GM21576 (cell line): ENCODE measurements at regions not wholly inside any gene's neighbourhood (a gene's known extent, or its start where the extent isn't known, plus 50 kb on each side); places are given as distances from the start of the nearest gene placed in this dataset.

Experiments
- ATAC-seq: cut with Tn5 transposase; IDR thresholded peaks from one replicate; pipeline ENCODE4 v1.9.1; 2021; ENCODE audit warnings: mild to moderate bottlenecking, moderate library complexity; ENCODE audit not compliant: unreplicated experiment

DNA sequence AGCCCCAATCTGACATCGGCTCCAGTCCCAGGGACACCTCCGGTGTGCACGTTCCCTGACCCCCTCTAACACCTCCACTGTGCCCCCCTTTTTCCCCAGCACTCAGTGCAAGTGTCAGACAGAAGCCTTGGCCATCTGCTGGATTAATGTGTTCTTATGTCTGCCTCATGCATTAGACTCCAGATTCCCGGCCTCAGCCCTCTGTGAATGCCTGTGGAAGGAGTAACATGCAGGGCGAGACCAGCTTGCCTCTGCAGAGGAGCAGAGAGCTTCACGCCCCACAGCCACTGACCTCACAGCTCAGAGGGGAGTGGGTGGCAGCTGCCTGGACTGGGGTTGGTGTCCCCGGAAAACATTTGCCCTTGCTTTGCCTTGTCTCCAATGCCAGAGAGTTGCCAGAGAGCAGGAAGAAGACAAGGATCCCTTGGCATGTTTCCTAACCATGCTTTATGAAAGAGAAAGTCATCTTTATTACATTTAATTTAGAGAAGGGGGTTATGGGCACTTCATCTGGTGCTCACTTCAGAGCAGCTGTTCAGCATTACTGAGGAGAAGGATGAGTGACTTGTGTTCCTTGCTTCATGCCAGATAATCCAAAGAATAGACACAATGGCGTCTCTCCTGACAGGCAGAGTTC lies 91.6 kb upstream of the CXCL12 start:
- no peak for ATAC-seq

DNA sequence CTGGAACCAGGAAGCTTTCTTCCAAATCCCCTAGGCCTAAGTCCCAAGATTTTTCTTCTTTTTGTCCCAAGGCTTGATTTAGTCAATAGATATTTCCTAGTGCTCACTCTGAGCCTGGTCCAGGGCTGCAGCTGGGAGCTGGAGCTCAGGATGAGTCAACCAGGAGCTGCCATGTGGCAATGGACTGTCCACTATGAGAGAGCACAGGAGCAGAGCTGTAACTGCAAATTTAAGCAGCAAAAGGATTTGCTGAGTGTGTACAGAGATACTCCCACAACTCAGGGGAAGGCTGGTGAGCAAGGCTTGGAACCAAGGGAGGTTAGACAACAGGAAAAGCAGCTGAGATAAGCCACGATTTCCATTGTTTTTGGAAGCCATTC lies 92.1 kb upstream of the CXCL12 start:
- no peak for ATAC-seq

DNA sequence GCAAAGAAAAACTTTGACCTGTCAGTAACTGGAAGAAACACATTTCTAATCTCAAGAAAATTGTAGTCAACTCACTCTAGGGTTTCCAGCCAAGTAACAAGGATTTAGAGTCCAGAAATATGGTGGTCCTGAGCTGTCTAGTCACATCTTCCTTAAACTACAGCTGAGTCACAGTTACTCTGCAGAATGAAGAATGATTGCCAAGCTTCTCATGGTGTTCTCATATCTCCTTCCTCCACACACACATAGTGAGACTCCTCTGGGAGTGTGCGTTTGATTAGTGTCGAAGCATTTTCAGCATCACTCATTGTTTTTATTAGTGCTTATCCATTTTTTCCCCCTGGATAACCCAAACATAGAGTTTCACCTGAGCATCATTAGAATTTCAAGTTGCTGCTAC lies 93.1 kb upstream of the CXCL12 start:
- no peak for ATAC-seq

DNA sequence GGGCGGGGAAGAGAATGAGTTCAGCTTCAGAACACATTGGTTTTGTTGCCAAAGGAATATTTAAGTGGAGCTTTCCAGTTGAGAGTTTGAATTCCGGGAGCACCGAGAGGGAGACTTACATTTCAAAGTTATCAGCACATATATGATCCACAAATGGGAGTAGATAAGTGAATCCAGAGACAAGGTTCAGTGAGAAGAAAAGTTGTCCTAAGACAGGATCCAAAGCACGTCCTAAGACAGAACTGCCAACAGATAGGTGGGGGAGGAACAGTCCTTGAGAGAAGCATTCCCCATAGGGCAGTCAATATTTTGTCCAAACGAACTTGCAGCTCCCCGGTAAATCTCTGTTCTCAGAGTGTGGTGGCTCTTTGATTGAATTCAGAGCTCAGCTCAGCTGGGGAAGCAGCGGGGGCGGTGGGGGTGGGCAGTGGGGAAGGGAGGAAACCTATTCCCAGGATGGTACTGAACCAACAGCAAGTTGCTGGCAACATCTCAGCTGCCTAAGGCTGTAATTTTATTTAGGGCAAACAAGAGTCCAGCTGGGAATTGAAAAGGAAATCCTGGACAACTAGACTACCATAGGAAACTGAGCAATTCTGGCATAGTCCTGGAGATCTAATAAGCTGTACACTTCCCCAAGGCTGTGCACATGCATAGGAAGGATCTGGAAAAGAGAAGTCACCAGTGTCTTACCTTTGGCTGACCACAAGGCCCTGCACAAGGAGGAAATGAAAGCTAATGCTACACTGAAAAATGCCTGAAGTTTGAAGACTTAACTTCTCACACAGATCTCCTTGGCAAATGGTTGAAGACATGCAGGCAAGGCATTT lies 94.2 kb upstream of the CXCL12 start:
- ATAC-seq = no peak

DNA sequence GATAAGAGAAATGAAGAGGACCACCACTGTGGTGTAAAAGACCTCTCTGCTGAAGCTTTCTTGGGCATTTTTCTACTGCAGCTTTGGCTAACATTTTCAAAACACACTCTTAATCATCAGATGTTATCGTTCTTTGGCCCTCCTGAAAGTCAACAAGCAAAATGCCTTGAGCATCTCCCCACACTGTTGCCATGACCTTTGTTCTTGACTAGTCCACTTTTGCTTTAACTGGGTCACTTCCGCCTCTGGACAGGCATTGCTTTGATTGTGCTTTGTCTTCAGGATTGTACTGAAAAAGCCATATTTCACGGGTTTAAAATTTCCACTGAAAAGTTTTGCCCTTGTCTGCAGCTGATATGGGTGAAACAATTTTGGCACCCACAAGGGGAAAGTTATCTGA lies 107.8 kb upstream of the CXCL12 start:
- ATAC-seq = no peak

DNA sequence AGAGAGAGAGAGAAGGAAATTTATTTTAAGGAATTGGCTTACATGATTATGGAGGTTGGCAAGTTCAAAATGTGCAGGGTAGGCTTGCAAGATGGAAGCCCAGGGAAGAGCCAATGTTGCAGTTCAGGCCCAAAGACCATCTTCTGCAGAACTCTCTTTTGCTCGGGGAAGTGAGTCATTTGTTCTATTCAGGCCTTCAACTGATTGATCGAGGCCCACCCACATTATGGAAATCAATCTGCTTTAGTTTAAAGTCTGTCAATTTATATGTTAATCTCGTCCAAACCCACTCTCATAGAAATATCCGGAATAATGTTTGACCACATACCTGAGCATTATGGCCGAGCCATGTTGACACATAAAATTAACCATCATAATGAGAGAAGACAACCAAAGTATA lies 113.3 kb upstream of the CXCL12 start:
- ATAC-seq = no peak

DNA sequence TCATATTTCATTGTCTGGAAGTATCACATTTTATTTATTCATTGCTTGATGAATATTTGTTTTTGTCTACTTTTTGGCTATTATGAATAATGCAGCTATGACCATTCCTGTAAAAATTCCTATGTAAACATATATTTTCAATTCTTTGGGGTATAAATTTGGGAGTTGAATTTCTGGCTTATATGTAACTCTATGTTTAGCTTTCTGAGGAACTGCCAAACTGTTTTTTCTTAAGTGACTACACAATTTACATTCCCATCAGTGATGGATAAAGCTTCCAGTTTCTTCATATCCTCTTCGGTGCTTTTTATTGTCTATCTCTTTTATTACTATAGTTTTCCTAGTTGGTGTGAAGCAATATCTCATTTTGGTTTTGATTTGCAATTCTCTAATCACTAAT lies 115.6 kb upstream of the CXCL12 start:
- ATAC-seq = no peak

DNA sequence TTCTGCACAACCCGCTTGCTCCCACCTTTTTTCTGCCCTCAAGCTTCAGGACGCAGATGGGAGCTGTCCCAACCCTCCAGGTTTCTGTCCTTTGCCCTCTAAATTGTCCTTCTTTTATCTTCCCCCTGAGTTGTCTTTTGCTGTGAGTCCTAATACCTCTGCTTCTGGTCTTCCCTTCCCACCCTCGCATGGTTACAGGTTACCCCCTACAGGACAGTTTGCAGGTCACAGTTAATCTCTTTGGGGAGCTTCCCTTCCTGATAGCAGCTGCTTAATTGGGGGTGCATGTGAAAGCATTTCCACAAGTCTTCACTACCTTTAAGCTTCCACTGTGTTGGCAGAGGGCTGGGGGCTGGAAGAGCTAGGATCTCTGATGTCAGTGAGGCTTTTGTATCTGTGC lies 121.5 kb upstream of the CXCL12 start:
- ATAC-seq = no peak

DNA sequence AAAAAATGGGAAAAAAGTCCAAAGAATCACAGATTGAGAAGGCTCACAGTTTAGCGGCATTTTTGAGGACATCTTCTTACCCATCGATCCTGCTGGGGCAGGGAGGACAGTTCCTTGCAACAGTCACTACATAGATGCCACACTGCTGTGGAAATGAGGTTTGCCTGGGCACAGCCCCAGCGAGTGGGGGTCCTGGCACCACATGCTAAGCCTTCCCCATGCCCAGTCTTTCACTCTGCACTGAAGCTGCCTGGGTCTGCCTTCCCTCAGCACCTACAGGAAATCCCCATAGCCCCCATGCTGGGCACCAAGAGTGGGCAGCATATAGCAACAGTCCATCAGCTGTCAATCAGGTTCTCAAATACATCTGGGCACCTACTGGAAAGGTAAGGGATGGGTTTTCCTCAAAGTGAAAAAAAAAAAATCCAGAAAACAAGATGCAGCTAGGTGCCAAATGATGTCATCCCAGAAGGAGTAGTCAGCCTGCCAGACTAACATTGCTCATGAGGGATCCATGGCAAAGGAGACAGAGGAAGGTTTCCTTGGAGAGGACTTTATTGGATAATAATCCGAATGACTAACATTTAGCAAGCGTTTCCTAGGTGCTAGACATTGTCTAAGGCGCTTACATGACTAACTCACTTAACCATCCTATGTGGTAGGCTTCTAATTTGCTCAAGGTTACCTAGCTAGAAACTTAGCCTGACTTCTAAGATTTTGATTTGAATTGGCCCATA lies 125.7 kb upstream of the CXCL12 start:
- no peak for ATAC-seq

DNA sequence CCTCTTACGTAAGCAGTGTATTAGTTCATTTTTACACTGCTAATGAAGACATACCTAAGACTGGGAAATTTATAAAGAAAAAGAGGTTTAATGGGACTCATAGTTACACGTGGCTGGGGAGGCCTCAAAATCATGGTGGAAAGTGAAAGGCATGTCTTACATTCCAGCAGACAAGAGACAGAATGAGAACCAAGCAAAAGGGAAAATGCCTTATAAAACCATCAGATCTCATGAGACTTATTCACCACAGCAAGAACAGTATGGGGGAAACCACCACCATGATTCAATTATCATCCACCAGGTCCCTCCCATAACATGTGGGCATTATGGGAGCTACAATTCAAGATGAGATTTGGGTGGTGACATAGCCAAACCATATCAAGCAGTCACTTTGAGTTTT lies 126.3 kb upstream of the CXCL12 start:
- no peak for ATAC-seq

DNA sequence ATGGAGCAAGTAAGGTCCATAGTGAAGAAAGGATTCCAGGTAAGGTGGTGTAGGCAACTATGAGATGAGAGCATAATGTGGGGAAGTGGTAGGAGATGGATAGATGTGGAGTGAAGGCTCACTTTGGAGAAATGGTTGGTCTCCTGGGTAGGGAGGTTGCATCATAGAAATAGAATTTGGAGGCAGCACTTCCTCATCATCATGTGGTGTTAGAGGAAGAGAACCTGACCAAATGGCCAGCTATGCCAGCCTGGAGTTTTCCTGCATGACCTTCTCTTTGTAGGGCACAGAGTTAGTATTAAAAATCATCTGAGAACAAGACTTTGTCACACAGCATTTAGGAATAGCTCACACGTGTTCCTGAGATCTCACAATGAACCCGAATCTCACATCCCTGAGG lies 126.7 kb upstream of the CXCL12 start:
- no peak for ATAC-seq

DNA sequence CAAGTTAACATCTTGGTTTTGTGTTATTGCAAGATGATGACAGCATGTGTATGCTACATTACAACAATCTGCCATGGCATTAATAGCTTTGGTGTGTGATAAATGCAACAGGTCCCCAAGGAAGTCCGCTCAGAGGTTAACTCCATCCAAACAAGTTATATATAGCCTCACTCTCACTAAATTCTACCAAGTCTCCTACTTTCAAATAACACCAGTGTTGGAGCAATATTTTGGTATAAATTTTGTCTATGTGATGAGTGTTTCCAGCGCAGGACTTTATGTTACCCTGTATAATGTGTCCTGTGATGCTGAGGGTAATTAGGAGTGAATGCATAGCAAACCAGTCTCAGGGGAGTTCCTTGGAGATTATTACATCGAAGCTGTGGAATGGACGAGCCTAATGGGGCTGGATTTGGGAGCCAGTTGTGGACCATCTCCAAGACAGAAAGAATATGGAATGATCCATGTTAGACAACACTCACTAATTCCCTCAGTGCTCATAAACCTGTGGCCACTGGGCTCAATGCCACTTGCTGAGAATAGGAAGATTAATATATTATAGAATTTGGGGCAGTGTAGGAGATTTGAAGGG lies 127.6 kb upstream of the CXCL12 start:
- ATAC-seq = no peak

DNA sequence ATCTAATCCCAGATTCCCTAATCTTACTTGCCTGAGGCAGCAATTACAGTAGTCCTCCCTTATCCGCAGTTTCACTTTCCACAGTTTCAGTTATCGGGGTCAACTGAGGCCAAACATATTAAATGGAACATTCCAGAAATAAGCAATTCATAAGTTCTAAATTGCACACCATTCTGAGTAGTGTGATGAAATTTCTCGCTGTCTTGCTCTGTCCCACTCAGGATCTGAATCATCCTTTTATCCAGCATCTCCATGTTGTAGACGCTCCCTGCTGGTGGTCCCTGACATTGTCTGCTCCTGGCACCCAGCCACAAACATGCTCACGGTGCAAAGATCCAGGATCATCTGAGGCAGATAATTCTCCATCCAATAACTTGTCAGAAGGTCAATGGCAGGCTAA lies 128.7 kb upstream of the CXCL12 start:
- ATAC-seq = no peak

DNA sequence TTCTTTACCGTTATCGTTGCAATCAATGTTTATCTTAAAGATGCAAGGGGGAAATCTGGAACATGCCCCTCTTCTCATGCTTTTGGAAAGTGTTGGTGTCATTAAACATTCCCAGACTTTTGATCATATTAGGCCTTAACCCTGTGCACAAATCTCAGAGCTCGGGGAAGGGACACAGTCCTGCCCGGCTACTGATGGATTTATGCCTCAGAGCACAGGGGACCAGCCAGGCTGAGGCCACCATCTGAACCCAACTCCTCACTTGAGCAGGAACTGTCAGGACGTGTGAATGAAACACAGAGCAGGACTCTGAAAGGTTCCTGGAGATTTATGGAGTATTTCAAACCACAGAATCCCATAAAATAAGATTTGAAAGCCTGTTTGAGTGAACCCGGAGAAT lies 132.0 kb upstream of the CXCL12 start:
- no peak for ATAC-seq

DNA sequence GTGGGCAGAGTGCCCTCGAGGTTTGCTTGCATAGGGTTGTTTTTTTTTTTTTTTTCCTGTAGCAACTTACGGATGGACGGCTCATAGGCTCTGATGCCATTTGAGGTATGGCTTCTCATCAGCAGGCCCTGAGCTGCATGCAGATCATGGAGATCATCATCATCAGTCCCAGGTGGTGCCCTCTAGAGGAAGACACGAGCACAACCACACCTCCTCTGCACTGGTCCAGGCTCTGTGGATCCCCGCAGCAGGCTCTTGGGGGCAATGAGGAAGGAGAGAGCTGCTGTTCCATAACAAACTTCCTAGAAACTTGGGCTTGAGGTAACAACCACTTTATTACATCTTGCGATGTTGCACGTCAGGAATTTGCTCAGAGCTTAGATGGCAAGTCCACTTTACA lies 132.7 kb upstream of the CXCL12 start:
- ATAC-seq = no peak

DNA sequence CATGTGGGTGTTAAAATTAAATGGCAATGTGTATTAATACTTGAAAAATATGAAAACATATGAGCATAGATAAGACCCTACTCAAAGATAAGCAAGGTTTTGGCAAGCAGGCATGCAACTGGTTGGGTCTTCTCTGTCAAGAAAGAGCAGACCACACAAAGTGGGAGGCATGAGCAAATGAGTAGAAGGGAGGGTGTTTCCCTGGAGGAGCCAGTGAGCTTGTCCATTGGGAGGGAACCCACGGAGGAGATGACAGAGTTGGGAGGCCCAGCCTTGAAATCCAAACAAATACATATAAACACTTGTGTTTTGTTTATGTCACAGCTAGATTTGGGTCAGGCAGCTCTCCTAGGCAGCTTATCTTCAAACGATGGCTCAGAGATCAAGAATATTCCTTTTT lies 134.5 kb upstream of the CXCL12 start:
- no peak for ATAC-seq

DNA sequence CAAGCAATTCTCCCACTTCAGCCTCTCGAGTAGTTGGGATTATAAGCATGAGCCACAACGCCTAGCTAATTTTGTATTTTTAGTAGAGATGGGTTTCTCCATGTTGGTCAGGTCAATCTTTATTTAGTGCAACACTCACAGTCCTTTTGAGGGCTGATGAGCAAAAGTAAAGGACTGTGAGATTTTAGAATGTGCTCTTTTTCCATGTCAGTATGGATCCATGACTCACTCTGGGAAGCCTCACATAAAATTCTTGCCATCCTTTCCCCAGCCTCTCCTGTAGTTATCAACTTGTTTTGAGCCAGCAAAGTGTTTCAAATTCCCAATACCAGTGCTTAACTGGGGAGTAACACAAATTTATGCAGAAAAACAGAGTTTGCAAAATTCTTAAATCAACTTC lies 135.8 kb upstream of the CXCL12 start:
- ATAC-seq = no peak

DNA sequence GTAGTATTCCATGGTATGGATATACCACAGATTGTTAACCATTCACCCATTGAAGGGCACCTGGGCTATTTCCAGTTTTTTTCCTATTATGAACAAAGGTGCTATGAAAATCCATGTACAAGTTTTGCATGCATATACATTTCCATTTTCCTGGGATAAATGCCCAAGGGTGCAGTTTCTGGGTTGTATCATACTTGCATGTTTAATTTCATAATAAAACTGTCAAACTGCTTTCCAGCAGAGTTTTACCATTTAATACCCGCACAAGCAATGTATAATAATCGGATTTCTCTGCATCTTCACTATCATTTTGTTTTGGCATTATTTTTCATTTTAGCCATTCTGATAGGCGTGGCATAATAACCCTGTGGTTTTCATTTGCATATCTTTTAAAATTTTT lies 154.3 kb upstream of the CXCL12 start:
- ATAC-seq = no peak

DNA sequence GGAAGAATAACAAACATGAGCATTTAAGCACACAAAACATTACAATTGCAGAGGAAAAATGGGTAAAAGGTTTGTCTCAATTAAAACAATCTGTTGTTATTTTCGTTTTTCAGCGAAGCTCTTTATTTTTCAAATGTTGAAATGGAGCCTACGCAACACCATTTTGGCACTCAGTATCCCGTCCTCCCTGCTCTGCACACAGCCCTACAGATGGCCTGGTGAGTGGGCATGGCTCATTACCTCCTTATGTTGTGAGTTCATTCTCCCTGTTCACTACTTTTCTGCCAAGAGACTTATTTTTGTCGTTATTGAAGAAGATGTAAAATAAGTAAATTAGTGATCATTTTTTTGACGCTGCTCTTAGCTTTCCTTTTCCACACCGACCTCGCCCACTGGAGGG lies 167.8 kb upstream of the CXCL12 start:
- ATAC-seq = no peak

DNA sequence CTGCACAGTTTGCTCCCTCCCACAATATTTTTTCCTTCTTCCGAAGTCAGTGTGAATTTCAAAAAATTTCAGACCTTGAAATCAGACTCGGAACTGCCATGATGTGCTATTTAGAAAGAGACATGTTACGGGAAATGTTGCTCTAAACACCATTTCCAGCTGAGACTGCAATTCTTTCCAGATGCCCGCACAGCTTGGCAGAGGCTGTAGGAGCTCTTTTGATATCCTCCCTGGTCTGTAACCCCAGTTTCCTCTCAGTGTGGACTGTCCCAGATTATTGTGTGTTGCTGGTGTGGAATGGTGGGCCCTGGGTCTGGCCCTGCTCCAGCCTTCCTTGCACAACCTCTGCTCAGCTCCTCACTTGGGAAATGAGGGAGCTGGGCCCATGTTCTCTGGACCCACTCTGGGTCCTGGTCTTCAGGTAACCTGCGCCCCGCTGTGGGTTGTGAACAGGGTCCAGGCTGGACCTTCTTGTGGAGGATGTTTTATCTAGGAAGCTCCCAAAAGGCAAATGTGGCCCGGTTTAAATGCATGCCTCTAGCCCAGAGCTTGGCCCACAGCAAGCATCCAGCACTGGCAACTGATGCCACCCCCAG lies 172.8 kb upstream of the CXCL12 start:
- ATAC-seq = no peak

DNA sequence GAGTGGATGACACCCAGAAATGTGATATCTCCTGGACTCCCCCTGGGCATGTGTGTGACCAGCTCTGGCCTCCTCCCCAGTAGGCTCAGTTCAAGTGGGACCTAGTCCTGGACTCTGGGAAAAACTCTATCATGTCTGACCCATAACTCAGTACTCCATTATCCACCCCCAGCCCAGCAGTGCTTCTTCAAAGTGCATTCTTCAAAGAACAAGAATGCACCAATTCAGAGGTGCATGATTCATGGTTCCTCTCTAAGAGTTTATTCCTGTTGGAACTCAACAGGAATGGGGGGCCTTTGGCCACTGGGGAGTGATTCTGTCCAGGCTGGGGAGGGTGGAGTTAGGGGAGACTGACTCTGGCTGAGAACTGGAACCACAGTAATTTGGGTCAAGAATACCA lies 173.6 kb upstream of the CXCL12 start:
- no peak for ATAC-seq
